K562 (cell line): ENCODE measurements at regions not wholly inside any gene's neighbourhood (a gene's known extent, or its start where the extent isn't known, plus 50 kb on each side); places are given as distances from the start of the nearest gene placed in this dataset.

Experiments
- ATF3 ChIP-seq, 2 experiments: fragments of 450-650 bp in 1 of 2; sonication (generic) in 1 of 2; formaldehyde crosslinking in 1 of 2; IDR thresholded peaks in 1 of 2; conservative IDR thresholded peaks in 1 of 2; 2 replicates each; pipeline versions ENCODE4 v1.6.1 to v1.8.1; 2016 to 2023; ENCODE audit warnings: mild to moderate bottlenecking in 2 of 2, moderate library complexity in 2 of 2, inconsistent platforms in 1 of 2, missing genetic modification reagents in 1 of 2
- FOSL1 ChIP-seq: fragments of 200-800 bp; sonication (Bioruptor generic); conservative IDR thresholded peaks from 2 replicates; pipeline ENCODE4 v1.6.1; 2016; ENCODE audit warnings: missing genetic modification characterization, missing compliant biosample characterization
- MAFG ChIP-seq: fragments of 450-650 bp; conservative IDR thresholded peaks from 2 replicates; pipeline ENCODE4 v1.6.1; 2016; ENCODE audit warnings: missing genetic modification characterization, missing compliant biosample characterization
- MAFK ChIP-seq: IDR thresholded peaks from 2 replicates; pipeline ENCODE4 v1.6.1; 2011; ENCODE audit warnings: low read length, improper control_type of control experiment
- RNF2 ChIP-seq: sonication (generic); IDR thresholded peaks from 2 replicates; pipeline ENCODE4 v1.6.1; 2016
- TF ChIP-seq, protein P1 (sequence below): sonication (generic); formaldehyde crosslinking; IDR thresholded peaks from 2 replicates; pipeline ENCODE4 v1.8.1; 2023; ENCODE audit warnings: mild to moderate bottlenecking, missing genetic modification reagents
- TF ChIP-seq, protein P2 (sequence below): fragments of 450-650 bp; IDR thresholded peaks from 2 replicates; pipeline ENCODE4 v1.6.1; 2017; ENCODE audit warnings: antibody characterized with exemption, mild to moderate bottlenecking

DNA sequence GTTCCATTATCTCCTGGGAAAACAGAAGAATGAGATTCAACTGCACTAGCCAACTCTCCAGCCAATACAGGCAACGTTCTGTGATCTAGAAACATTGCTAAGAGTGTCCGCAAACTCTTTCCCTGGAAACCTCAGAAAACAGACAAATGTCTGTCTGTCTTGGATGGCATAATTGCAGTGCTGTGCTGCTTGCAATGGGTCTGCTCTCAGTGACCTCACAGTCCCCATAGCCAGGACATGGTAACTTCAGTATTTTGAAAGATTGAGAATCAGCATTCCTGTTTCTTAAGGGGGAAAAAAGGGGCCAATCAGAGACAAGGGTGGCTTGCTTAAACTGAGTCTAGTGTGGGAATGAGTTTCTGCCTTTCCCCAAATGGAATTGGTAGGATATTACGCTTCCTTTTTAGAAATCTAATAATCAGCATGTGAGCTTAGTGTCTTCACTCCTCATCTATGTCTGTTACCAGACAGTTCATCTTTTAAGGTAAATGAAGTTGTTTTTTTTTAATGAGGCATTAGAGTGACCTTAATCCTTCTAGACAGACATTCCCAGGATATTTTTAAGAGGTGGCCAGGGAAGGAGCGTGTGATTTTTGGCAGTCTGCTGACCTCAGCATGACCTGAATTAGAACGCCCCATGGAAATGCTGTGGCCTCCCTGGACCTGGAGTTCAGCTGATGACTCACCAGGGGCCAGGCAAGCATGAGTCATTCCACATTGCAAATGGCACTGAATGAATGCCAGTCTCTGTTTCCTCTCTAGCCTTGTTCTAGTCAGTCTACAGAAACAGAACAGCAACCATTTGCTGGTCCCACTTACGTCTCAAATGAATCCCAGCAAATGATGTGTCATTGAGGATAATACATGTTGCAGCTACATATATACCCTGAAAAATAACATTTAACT, 210.2 kb upstream of the ACTBL2 start (continued):
- peak; percentile 99 for TF ChIP-seq ATF3 (IDR thresholded peaks at IDR 0.05)
- peak; percentile 92 for TF ChIP-seq ATF3 (CRISPR knock-in tag; conservative IDR thresholded peaks at IDR 0.05)
- TF ChIP-seq FOSL1 (tag), result peak; percentile 100
- TF ChIP-seq, protein P1, sequence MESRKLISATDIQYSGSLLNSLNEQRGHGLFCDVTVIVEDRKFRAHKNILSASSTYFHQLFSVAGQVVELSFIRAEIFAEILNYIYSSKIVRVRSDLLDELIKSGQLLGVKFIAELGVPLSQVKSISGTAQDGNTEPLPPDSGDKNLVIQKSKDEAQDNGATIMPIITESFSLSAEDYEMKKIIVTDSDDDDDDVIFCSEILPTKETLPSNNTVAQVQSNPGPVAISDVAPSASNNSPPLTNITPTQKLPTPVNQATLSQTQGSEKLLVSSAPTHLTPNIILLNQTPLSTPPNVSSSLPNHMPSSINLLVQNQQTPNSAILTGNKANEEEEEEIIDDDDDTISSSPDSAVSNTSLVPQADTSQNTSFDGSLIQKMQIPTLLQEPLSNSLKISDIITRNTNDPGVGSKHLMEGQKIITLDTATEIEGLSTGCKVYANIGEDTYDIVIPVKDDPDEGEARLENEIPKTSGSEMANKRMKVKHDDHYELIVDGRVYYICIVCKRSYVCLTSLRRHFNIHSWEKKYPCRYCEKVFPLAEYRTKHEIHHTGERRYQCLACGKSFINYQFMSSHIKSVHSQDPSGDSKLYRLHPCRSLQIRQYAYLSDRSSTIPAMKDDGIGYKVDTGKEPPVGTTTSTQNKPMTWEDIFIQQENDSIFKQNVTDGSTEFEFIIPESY (CRISPR knock-in tag), result no peak
- peak; percentile 78 for TF ChIP-seq MAFK
- peak; percentile 66 for TF ChIP-seq MAFG
- no peak for TF ChIP-seq RNF2
- TF ChIP-seq, protein P2, sequence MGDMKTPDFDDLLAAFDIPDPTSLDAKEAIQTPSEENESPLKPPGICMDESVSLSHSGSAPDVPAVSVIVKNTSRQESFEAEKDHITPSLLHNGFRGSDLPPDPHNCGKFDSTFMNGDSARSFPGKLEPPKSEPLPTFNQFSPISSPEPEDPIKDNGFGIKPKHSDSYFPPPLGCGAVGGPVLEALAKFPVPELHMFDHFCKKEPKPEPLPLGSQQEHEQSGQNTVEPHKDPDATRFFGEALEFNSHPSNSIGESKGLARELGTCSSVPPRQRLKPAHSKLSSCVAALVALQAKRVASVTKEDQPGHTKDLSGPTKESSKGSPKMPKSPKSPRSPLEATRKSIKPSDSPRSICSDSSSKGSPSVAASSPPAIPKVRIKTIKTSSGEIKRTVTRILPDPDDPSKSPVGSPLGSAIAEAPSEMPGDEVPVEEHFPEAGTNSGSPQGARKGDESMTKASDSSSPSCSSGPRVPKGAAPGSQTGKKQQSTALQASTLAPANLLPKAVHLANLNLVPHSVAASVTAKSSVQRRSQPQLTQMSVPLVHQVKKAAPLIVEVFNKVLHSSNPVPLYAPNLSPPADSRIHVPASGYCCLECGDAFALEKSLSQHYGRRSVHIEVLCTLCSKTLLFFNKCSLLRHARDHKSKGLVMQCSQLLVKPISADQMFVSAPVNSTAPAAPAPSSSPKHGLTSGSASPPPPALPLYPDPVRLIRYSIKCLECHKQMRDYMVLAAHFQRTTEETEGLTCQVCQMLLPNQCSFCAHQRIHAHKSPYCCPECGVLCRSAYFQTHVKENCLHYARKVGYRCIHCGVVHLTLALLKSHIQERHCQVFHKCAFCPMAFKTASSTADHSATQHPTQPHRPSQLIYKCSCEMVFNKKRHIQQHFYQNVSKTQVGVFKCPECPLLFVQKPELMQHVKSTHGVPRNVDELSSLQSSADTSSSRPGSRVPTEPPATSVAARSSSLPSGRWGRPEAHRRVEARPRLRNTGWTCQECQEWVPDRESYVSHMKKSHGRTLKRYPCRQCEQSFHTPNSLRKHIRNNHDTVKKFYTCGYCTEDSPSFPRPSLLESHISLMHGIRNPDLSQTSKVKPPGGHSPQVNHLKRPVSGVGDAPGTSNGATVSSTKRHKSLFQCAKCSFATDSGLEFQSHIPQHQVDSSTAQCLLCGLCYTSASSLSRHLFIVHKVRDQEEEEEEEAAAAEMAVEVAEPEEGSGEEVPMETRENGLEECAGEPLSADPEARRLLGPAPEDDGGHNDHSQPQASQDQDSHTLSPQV, result peak; percentile 66; the same call in 1 of the 2 replicates
